Progenitor cell of endocrine pancreas (in vitro differentiated cells): ENCODE measurements at regions not wholly inside any gene's neighbourhood (a gene's known extent, or its start where the extent isn't known, plus 50 kb on each side); places are given as distances from the start of the nearest gene placed in this dataset.

Experiments
- DNase-seq: peaks from one replicate; pipeline ENCODE4 v3.0.0; 2021; ENCODE audit warnings: low spot score; ENCODE audit not compliant: unreplicated experiment
- H3K27ac Mint-ChIP-seq: 2 replicates; pipeline ENCODE4 v1.8.0; 2021; ENCODE audit warnings: mild to moderate bottlenecking, moderate library complexity, mixed read lengths
- H3K27me3 Mint-ChIP-seq: 2 replicates; pipeline ENCODE4 v1.8.0; 2021; ENCODE audit warnings: mixed read lengths
- H3K36me3 Mint-ChIP-seq: 2 replicates; pipeline ENCODE4 v1.8.0; 2022; ENCODE audit warnings: mixed read lengths; ENCODE audit not compliant: insufficient read depth
- H3K4me1 Mint-ChIP-seq: 2 replicates; pipeline ENCODE4 v1.8.0; 2021; ENCODE audit warnings: low read depth, mixed read lengths
- H3K4me3 Mint-ChIP-seq: 2 replicates; pipeline ENCODE4 v1.8.0; 2021; ENCODE audit warnings: low read depth, mild to moderate bottlenecking, moderate library complexity, mixed read lengths
- H3K9me3 Mint-ChIP-seq: 2 replicates; pipeline ENCODE4 v1.8.0; 2021; ENCODE audit warnings: low read depth, mixed read lengths
- TF ChIP-seq, protein P1 (sequence below): fragments of 200-600 bp; sonication (generic); IDR thresholded peaks from one replicate; pipeline ENCODE4 v1.5.0; 2021; ENCODE audit warnings: antibody characterized with exemption, mild to moderate bottlenecking; ENCODE audit not compliant: unreplicated experiment

DNA sequence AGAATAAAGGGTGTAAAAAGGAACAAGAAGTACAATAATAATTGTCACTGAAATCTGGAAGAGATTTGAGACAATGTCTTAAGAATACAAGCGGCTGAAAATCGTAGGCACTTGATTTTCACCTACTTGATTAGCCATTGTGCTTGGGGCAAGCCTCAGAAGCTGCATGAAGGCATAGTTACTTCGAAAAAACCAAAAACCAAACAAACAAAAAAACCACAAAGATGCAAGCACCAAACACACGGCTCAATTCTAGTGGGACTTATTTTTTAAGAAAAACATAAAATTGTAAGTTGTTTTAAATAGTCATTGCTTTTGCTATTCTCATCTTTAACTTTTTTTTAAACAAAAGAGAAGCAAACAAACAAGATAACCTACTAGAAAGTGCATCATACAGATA lies 235.6 kb downstream of the OGFRL1 start:
- TF ChIP-seq, protein P1, sequence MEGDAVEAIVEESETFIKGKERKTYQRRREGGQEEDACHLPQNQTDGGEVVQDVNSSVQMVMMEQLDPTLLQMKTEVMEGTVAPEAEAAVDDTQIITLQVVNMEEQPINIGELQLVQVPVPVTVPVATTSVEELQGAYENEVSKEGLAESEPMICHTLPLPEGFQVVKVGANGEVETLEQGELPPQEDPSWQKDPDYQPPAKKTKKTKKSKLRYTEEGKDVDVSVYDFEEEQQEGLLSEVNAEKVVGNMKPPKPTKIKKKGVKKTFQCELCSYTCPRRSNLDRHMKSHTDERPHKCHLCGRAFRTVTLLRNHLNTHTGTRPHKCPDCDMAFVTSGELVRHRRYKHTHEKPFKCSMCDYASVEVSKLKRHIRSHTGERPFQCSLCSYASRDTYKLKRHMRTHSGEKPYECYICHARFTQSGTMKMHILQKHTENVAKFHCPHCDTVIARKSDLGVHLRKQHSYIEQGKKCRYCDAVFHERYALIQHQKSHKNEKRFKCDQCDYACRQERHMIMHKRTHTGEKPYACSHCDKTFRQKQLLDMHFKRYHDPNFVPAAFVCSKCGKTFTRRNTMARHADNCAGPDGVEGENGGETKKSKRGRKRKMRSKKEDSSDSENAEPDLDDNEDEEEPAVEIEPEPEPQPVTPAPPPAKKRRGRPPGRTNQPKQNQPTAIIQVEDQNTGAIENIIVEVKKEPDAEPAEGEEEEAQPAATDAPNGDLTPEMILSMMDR, result no peak
- H3K27ac Mint-ChIP-seq, result no peak overlapping the region
- peaks cover 2% of the 10 kb centered on the region for H3K4me1 Mint-ChIP-seq
- DNase-seq, result no peak
- H3K36me3 Mint-ChIP-seq, result no peaks in the 10 kb centered on the region
- H3K4me3 Mint-ChIP-seq, result no peak overlapping the region
- H3K9me3 Mint-ChIP-seq, result peaks cover 6% of the 10 kb centered on the region
- H3K27me3 Mint-ChIP-seq, result no peaks in the 10 kb centered on the region

DNA sequence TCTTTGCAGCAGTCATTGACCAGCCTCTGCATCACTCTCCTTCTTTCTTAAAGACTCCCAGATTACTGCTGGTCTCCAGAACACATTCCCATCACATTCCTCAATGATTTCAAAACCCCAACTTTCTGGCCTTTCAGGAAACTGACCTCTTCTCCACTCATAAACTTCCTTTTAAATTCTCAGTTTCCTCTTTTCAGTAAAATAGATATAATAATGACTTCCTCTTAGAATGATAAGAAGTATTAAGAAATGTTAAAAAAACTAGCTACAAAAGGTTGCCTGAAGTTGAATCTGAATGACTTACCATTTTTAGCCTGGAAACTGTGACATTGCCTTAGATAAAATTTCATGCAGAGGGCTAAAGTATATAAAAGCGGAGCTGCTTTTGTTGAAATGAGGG lies 239.3 kb downstream of the OGFRL1 start:
- peaks cover 14% of the 10 kb centered on the region for H3K4me1 Mint-ChIP-seq
- DNase-seq, result no peak
- no peaks in the 10 kb centered on the region for H3K36me3 Mint-ChIP-seq
- H3K4me3 Mint-ChIP-seq, result no peak overlapping the region
- no peak overlapping the region for H3K27ac Mint-ChIP-seq
- TF ChIP-seq, protein P1, result no peak
- H3K27me3 Mint-ChIP-seq, result no peaks in the 10 kb centered on the region
- H3K9me3 Mint-ChIP-seq, result peaks cover 3% of the 10 kb centered on the region

DNA sequence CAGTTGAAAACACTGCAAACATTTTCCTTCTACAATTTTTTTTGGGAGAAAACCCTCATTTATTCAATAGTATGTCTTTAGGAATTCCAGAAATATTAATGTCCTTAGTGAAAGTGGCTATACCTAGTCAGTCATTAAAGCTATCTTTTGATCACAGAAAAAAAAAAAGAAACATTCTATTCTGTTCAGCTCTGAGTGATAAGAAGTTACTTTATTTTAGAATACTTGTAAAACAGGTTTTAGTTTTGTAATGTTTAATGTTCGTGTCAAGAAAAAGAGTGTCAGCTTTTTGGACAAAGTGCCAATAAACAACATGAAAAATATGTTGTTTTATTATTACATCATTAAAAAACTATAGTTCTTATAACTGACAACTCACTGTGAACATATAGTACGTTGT lies 240.4 kb downstream of the OGFRL1 start:
- H3K36me3 Mint-ChIP-seq, result no peaks in the 10 kb centered on the region
- H3K4me1 Mint-ChIP-seq, result peaks cover 14% of the 10 kb centered on the region

DNA sequence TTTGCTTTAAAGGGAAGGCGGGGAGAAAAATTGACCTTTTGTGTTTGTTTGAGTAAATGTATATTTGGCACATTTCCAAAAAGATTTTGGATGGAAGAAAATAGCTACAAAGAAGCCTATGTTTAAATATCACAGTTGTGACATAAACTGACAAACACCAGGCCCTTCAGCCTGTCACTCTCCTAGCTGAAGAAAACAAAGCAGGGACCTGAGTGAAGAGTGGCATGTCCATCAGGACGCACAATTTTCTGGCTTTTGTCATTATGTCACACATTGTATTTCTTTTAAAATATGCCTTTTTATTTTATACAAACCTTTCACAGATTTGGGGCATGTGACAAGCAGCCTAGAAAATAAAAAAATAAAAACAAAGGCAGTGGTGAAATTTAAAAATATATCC lies 241.2 kb downstream of the OGFRL1 start:
- Mint-ChIP-seq H3K4me3 (no peak overlapping the region), H3K27me3 (no peaks in the 10 kb centered on the region), H3K27ac (no peak overlapping the region), H3K36me3 (no peaks in the 10 kb centered on the region), H3K9me3 (peaks cover 3% of the 10 kb centered on the region), H3K4me1 (peaks cover 14% of the 10 kb centered on the region)
- TF ChIP-seq, protein P1, result no peak
- no peak for DNase-seq

More for the DNA sequence above, 240.4 kb downstream of the OGFRL1 start:
- Mint-ChIP-seq H3K4me3 (no peak overlapping the region), H3K9me3 (peaks cover 3% of the 10 kb centered on the region), H3K27ac (no peak overlapping the region), H3K27me3 (no peaks in the 10 kb centered on the region)
- no peak for DNase-seq
- TF ChIP-seq, protein P1, result no peak

DNA sequence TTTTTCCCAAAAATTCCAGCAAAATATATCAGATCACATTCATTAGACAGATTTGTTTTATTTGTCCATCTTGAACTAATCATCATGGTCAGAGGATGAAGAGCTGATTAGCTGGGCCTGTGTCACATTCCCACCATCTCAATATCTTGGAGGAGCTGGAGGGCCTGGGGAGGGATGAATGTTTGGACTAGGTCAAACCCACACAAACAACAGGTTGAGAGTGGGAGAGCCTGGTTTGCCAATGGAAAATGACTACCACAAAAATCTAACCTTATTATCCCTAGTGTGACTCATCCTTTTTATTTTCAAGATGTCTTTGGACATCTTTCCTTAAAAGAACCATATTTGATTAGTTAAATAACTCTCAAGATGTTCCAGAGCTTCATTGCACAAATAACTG lies 242.4 kb downstream of the OGFRL1 start:
- H3K36me3 Mint-ChIP-seq, result no peaks in the 10 kb centered on the region
- peaks cover 3% of the 10 kb centered on the region for H3K9me3 Mint-ChIP-seq
- no peak overlapping the region for H3K27ac Mint-ChIP-seq
- H3K4me1 Mint-ChIP-seq, result peaks cover 14% of the 10 kb centered on the region
- TF ChIP-seq, protein P1, result no peak
- no peak overlapping the region for H3K4me3 Mint-ChIP-seq
- H3K27me3 Mint-ChIP-seq, result no peaks in the 10 kb centered on the region
- no peak for DNase-seq
